HUDEP-2 (cell line): ENCODE measurements at regions not wholly inside any gene's neighbourhood (a gene's known extent, or its start where the extent isn't known, plus 50 kb on each side); places are given as distances from the start of the nearest gene placed in this dataset.

Source experiments
- DNase-seq, 76 experiments: peaks; one replicate each; lab custom pipeline; 2025; ENCODE audit not compliant: unreplicated experiment in 76 of 76; lab: John Stamatoyannopoulos, UW

- DNase-seq = no peak
Measured at GRCh38 chr6:168384045-168385036, 56.6 kb upstream of the SMOC2 start.

- DNase-seq = no peak
Measured at GRCh38 chr6:168385037-168385759, 55.8 kb upstream of the SMOC2 start.

GRCh38 chr6:168385858-168386735 lies 54.9 kb upstream of the SMOC2 start:
- no peak for DNase-seq

GRCh38 chr6:168386973-168387372 lies 54.0 kb upstream of the SMOC2 start:
- no peak for DNase-seq

GRCh38 chr6:168387426-168387825 lies 53.6 kb upstream of the SMOC2 start:
- DNase-seq = no peak

GRCh38 chr6:168387911-168388310 lies 53.1 kb upstream of the SMOC2 start:
- DNase-seq = no peak

- no peak for DNase-seq
Measured at GRCh38 chr6:168388641-168389633, 52.0 kb upstream of the SMOC2 start.

- DNase-seq = no peak
Measured at GRCh38 chr6:168390749-168391420, 50.1 kb upstream of the SMOC2 start.
